8988T (cell line): ENCODE measurements at regions not wholly inside any gene's neighbourhood (a gene's known extent, or its start where the extent isn't known, plus 50 kb on each side); places are given as distances from the start of the nearest gene placed in this dataset.

Experiments
- DNase-seq: peaks from one replicate; pipeline ENCODE4 v3.0.0; 2011

DNA sequence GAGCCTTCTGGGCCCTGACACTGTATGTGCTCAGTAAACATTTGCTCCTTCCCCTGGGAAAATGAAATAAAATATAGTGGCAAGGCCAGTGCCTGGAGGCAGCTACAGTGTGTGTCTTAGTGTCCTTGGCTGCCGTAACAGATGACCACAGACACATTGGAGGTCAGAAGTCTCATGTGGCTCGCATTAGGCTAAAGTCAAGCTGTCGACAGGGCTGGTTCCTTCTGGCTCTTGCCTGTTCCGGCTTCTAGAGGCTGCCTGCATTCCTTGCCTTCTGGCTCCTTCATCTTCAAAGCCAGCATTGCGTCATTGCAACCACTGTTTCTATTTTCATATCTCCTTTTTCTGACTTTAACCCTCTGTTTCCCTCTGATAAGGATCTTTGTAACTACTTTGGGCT, 83.6 kb upstream of the STX18 start:
- DNase-seq = no peak

DNA sequence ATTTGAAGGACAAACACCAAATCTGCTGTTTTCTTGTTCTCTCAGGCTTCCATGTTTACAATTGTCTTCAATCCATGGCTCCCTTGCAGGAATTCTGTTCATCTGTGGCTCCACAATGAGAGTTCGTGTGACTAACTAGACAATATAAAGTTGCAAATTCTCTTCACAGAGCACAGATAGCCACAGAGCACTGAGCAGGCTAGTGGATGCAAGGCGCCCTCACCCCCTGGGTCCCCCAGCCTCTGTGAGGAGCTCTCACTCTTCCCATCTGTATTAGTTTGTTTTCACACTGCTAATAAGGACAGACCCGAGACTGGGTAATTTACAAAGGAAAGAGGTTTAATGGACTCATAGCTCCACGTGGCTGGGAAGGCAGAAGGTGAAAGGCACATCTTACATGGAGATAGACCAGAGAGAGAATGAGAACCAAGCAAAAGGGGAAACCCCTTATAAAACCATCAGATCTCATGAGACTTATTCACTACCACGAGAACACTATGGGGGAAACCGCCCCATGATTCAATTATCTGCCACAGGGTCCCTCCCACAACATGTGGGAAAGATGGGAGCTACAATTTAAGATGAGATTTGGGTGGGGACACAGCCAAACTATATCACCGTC, 82.5 kb upstream of the STX18 start:
- DNase-seq = no peak

DNA sequence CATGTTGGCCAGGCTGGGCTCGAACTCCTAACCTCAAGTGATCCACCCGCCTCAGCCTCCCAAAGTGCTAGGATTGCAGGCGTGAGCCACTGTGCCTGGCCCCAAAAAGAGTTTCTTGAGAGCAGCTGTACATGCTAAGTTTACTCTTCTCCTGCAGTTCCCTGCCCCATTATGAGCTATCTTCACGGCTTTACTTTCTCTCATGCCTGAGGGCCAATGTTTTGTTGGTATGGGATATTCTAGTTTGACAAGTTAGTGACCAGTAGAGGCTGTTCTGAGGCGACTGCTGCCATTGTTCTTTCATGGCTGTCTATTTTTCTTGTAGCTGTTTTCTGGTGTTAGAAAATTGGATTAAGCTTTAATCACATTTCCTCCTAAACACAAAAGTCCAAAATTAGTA, 78.0 kb upstream of the STX18 start:
- DNase-seq = no peak

DNA sequence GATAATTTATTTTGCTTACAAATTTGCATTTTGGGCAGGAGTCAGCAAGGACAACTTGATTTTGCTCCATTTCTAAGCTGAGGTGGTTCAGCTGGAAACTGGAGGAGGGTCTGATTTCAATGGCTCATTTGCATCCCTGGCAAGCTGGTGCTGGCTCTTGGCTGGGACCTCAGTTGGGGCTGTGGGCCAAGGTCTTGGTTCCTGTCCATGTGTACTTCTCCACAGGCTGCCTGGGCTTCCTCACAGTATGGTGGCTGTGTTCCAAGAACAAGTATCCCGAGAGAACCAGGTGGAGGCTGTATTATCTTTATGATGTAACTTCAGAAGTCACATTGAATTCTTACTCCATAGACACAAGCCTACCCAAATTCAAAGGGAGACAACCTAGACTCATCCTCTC, 77.0 kb upstream of the STX18 start:
- no peak for DNase-seq

DNA sequence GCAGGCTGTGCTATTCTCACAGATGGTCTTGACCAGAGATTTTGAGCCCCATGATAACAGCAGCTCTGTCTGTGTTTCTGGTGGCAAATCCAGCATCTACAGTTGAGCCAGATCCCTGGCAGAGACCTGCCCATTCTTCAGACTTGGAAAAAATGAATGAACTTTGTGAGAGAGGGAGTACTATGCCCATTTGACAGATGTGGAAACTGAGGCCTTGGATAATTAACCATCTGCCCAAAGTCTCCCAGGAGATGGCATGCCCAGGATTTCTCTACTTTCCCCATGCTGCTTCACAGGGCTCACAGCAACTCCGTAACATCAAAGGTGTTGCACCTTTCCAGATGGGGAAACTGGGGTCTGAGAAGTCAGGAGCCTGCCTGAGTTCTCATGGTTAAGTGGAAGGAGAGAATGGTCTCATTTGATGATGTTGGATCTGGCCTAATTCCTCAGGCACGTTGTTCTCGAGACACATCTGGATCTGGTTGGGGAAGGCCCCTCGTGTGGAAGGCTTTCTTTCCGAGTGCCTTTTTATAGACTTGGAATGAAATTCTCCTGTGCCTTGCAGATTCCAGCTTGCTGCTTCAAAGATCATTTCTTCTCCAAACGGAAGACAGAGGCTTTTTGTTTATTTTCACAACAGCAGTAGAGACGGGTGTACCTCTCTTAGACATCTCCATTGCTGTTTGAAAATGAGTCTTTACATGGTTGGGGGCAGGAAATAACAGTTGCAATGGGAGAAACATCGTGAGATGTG, 73.3 kb upstream of the STX18 start:
- DNase-seq = no peak

DNA sequence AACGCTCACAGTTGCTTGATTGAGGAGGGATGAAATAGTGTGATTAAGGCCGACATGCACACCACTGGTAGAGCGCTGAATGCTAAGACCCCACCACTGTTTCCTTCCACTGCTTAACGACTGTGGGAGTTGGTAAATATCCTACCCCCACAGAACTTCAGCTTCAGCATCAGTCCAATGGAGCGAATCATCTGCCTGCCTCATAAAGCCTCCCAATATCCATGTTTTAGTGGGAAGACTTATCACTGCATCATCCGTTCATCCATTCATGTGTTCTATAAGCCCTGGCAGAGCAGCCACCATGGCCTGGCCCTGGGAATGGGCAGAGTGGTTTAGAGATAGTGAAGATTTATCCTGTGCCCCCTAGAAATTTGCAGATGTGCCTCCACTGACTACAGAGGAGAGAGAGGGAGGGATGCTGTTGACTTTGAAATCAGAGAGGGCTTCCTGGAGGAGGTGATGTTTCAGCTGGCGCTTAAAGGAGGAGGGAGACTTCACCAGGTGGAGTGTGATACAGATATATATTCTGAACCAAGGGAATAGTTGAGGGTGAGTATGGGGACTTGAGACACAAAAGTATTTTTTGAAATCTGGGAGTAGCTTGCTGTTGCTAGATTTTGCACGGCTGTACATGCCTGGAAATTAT, 71.9 kb upstream of the STX18 start:
- no peak for DNase-seq

DNA sequence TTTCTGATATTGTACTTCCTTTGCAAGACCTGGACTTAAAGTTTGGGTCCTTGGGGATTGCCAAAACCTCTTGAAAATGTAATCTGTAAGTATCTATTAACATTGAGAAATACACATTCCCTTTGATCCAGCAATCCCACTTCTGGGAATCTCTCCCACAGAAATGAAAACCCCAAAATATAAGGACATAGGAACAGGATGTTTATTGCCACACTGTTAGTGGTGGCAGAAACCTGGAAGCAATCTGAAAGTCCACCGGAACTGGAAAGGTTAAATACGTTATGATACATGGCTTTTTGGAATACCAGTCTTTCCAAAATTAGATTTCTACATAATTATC, 71.2 kb upstream of the STX18 start:
- DNase-seq = no peak

DNA sequence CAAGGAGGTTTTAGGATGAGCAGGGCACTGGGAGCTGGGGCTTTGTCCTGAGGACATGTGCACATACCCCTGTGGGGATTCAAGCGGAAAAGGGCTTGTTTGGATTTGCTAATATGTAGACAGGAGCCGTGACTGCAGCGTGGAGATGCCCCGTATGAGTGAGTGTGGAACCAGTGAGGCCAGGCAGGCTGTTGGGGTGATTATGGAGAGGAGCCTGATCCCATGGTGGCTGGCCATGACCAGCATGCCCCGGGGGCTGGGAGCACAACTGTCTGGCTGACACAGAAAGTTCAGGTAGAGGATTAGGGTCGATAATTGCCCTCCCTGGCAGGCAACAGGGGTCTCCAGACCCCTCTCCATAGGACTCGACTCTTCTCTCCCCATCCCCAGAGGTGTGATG, 68.8 kb upstream of the STX18 start:
- no peak for DNase-seq

DNA sequence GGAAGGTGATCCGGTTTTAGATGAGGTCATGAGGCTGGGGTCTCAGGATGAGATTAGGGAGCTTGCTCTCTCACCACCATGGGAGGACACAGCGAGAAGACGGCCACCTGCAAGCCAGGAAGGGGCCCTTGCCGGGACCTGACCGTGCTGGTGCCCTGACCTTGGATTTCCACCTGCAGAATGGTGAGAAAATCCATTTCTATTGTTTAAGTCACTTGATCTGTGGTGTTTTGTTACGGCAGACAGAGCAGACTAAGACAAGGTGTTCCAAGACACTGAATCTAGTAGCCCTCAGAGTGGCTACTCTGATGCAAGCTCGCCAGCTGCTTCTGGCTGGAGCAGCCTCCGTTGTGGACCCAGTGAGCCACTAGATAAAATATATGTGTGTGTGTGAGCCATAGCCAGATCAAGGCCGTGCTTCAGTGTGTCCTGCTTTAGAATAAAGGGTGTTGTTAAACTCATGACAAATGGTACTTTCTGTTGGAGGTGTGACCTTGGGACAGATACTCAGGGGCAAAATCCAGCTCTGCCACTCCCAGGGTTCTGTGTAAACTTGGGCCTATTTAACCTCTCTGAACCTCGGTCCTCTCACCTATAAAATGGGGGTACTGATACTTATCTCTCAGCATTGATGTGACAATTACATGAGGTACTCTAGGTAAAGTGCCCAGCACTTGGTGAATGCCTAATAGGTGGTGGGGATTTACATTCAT, 67.9 kb upstream of the STX18 start:
- no peak for DNase-seq

DNA sequence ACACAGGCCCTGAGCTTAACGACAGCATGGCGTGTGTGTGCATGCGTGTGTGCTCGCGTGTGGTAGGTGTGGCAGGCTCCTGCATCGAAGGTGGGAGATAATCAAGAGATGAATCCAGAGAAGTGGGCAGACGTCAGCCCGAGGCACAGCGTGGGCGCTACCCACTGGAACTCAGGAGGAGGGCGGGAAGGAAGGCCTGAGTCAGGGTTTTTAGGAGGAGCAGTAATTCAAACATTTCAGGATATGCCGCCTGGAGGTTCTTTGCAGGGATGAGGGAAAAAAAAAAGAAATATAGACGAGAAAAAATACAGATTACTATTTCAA, 66.3 kb upstream of the STX18 start:
- DNase-seq = no peak

DNA sequence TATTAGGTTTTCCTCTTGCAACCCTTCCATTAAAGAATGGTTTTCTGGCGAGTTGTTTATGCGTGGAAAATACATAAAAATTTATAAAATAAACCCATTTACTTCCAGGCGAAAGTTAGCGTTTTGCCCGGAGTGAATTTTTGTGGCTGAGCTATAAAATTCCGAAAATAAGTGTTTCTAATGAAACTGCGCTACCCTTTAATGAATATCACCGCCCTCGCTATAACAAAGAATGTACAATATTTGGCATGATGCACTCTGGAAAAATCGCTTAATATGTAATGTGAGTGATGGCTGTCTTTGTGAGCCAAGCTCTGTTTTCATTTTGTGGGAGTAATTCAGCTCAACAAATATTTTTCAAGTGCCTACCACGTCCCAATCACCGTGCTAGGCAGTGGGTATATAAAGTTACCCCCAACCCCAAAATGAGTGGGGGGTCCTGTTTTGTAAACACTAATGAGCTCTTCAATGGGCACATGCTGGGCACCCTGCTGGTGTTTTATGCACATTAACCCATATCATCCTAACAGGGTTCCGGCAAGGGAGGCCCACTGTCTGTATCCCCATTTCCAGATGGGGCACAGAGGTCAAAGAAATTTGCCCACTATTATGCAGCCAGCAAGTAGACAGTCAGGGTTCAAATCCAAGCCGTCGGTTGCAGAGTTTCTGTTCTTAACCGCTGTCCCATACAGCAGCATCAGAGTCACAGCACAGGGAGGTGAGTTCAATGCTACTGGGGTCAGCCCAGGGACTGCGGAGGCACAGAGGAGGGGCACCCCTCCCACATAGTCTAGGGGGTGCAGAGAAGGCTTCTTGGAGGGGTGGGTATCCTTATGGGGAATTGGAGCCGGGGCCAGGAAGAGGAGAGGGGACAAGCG, 65.7 kb upstream of the STX18 start:
- no peak for DNase-seq

DNA sequence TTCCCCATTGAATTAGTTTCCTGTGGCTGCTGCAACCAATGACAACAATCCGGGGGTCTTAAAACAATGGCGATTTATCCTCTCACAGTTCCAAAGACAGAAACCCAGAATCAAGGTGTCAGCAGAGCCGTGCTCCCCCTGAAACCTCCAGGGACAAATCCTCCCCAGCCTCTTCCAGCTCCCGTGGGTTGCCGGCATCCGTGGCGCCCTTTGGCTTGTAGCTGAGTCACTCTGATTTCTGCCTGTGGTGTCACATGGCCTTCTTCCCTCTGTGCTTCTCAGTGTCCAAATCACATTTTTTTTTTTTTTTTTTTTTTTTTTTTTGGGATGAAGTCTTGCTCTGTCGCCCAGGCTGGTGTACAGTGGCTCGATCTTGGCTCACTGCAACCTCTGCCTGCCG, 64.5 kb upstream of the STX18 start:
- no peak for DNase-seq

DNA sequence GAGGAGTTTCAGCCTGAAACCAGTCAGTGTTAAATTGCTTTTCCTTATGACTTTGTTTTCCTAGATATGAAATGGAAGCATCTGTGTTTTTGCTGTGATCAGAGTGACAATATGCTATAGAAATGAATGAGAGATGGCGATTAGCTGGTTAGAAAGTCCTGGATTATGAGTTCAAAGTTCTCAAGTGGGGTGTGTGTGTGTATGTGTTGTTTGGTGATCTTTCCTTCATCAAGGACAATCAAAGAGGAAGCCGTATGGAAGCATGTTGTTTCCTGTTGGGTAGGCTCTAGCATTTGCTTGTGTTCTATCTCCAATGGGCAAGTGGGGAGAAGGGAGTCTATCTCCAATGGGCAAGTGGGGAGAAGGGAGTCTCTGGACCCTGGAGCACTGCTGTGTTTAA, 64.0 kb upstream of the STX18 start:
- DNase-seq = no peak

DNA sequence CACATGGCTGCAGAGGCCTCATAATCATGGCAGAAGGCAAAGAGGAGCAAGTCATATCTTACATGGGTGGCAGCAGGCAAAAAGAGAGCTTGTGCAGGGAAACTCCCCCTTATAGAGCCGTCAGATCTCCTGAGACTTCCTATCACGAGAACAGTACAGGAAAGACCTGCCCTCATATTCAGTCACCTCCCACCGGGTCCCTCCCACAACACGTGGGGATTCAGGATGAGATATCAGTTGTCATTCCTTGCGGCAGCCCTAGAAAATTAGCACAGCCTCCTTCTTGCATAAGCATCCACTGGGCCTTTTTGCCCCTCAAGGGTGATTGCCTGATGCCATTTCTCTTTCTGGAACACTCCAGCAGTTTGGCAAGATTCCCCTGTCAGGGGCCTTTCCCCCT, 61.7 kb upstream of the STX18 start:
- no peak for DNase-seq

DNA sequence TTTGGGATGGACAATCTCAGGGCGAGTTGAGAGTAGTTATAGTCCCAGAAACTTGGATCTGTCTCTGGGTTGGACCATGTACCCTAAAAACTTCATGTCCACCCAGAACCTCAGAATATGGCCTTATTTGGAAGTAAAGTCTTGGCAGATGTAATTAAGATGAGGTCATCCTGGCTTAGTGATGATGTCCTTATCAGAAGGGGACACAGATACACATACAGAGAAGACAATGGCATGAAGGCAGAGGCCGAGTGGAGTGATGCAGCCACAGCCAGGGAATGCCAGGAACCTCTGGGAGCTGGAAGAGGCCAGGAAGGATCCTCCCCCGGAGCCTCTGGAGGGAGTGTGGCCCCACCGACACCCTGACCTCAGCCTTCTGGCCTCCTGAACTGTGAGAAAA, 61.2 kb upstream of the STX18 start:
- no peak for DNase-seq

DNA sequence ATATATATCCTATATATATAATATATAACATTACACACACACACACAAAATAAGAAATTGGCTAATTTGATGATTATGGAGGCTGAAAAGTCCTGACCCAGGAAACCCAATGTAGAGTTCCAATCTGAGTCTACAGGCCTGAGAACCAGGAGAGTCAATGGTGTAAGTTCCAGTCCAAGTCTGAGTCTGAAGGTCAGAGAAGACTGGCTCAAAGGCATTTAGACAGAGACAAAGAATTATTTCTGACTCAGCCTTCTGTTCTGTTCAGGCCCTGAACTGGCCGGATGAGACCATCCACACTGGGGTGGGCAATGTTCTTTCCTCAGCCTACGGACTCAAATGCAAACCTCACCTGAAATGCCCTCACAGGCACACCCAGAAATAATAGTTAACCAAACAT, 60.6 kb upstream of the STX18 start:
- no peak for DNase-seq

DNA sequence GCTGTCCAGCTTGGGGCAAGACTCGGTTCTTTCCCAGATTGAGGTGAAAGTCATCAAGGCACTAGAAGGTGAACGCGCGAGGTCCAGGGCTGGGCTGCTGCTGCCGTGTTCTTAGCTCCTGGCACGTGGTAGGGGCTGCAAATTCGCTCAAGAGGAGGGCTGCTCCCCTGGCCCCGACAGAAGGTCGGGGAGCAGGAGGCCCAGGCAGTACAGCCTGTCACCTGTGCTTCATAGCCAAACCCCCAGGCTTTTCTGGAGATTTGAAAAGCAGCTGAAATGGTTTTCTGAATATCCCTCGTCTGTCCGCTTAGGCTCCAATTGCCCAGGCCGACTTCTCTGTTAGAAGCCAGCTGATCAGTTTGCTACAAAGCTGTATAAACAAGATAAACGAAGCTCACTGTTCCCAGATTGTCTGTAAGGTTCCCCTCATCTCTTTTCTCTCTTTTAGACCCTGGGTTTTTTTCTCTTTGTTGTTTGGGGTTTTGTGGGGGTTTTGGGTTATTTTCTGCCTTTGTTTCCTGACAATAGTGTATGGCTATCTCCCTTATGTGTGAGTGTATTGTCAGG, 60.0 kb upstream of the STX18 start:
- DNase-seq = no peak

DNA sequence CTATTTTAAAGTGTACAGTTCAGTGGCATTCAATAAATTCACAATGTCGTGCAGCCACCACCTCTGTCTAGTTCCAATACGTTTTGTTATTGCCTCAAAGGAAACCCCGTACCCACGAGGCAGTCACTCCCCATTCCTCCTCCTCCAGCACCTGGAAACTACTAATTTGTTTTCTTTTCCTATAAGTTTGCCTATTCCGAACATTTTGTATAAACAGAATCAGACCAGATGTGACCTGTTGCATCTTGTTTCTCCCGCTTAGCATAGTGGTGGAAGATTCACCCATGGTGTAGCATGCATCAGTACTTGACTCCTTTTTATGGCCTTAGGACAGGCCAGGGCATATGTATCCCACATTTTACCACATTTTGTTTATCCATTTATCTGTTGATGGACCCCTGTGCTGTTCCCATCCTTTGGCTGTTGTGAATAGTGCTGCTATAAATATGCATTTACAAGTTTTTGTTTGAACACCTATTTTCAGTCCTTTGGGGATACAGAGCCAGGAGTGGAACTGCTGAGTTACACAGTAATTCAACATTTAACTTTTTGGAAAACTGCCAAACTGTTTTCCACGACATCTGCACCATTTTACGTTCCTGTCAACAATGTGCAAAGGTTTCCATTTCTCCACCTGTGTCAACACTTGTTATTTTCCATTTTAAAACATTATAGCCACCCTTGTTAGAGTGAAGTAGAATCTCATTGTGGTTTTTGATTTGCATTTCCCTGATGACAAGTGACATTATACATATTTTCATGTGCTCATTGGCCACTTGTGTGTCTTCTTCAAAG, 57.8 kb upstream of the STX18 start:
- no peak for DNase-seq

DNA sequence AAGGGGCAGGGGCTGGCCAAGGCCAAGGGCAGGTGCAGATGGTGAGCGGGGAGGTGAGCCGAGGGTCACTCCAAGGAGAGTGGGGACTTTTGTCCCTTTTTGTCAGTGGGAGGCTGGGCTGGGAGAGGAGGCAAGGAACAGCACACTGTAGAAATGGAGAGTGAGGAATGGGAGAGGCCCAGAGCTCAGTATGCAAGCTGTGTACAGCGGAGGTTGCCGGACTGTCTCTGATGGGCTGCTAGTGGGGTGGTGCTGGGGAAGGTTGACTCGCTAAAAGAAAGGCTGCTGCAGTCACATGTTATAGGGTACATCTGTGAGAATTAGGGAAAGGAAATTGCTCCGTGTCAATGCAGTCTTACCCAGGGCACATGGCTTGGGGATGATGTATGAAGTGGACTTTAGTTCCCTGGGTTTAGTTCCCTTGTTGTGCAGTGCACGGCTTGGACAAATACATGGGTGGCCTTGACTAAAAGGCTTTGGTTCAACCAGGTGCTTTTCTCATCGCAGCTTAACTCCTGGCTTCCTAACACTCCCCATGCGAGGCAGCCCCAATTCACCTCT, 57.1 kb upstream of the STX18 start:
- DNase-seq = no peak

DNA sequence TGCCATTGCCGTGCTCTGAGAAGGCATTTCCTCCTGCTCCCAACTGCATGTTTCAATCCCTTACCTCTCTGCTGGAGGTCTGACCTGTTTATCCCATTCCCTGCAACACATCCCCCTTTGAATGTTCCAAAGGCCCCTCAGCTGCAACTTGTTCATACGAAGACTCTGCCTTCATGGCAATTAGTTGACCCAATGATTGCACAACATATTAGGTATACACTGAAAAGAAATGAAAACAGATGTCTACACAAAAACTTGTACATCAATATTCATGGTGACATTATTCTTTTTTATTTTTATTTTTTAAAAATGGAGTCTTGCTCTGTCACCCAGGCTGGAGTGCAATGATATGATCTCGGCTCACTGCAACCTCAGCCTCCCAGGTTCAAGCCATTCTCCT, 54.9 kb upstream of the STX18 start:
- no peak for DNase-seq

DNA sequence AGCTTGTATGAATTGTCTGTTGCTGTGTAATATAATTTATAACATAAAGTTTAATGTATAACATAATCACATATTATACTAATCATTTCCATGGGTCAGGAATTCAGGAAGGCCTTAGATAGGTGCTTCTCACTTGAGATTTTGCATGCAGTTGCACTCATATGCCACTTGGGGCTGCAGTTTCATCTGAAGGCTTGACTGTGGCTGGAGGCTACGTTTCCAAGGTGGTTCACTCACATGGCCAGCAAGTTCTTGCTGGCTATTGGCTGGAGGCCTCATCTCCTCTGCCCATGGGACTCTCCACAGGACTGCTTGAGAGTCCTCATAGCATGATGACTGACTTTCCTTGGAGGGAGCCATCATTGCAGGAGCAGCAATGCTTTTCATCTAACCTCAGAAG, 53.4 kb upstream of the STX18 start:
- DNase-seq = no peak
